GM06990 (cell line): ENCODE measurements at regions not wholly inside any gene's neighbourhood (a gene's known extent, or its start where the extent isn't known, plus 50 kb on each side); places are given as distances from the start of the nearest gene placed in this dataset.

Experiments
- DNase-seq: peaks from one replicate; pipeline ENCODE4 v3.0.0-alpha.2; 2011; ENCODE audit not compliant: insufficient read length; ENCODE audit errors: extremely low read depth
- H3K27me3 ChIP-seq: replicated peaks from 2 replicates; pipeline ENCODE4 v1.6.0; 2011; ENCODE audit warnings: low read length; ENCODE audit not compliant: control insufficient read depth, insufficient read depth
- H3K36me3 ChIP-seq: 2 replicates; pipeline ENCODE4 v1.5.1; 2011; ENCODE audit warnings: low read length; ENCODE audit not compliant: control insufficient read depth, insufficient read depth
- H3K4me3 ChIP-seq: replicated peaks from 2 replicates; pipeline ENCODE4 v1.5.1; 2011; ENCODE audit warnings: low read depth, mild to moderate bottlenecking, control low read depth, low read length
- TF ChIP-seq, protein P1 (sequence below): IDR thresholded peaks from 2 replicates; pipeline ENCODE4 v1.5.1; 2011; ENCODE audit warnings: low read length, control low read depth, mild to moderate bottlenecking, inconsistent platforms; ENCODE audit not compliant: insufficient read depth, poor library complexity, severe bottlenecking

DNA sequence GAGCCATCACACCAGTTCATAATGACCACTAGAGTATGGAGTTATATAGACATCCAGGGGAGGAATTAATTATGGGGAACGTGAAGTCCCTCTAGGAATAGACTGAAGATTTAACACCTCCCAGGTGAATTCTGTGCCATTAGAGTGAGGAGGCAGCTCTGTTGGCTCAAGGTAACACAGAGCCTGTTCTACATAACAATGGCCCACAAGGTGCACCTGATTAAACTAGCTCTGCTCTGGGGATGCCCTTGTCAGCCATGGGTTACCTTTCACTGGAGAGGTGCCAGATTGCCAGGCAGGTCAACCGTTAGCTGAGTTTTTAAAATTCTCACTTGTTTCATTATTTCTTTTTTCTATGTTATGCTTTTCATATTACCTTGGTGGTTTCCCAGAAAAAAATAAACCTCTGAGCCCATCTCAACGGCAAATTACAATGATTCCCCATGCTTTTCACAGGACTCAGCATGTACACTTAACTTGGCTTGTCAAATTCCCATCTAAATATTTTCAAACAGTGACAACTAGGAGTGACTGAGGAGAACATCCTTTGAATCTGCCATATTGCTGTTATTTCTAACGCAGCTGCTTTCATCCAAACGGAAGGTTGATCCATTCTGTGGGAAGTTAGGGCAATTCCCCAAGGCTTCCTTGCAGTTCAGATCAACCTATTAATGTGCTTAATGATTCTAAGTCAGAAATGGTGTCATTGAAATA, 512.9 kb downstream of the MCTP2 start:
- Histone ChIP-seq H3K27me3 (no peaks in the 10 kb centered on the region), H3K36me3 (no peaks in the 10 kb centered on the region), H3K4me3 (no peak overlapping the region)
- no peak for DNase-seq
- TF ChIP-seq, protein P1, sequence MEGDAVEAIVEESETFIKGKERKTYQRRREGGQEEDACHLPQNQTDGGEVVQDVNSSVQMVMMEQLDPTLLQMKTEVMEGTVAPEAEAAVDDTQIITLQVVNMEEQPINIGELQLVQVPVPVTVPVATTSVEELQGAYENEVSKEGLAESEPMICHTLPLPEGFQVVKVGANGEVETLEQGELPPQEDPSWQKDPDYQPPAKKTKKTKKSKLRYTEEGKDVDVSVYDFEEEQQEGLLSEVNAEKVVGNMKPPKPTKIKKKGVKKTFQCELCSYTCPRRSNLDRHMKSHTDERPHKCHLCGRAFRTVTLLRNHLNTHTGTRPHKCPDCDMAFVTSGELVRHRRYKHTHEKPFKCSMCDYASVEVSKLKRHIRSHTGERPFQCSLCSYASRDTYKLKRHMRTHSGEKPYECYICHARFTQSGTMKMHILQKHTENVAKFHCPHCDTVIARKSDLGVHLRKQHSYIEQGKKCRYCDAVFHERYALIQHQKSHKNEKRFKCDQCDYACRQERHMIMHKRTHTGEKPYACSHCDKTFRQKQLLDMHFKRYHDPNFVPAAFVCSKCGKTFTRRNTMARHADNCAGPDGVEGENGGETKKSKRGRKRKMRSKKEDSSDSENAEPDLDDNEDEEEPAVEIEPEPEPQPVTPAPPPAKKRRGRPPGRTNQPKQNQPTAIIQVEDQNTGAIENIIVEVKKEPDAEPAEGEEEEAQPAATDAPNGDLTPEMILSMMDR = no peak

DNA sequence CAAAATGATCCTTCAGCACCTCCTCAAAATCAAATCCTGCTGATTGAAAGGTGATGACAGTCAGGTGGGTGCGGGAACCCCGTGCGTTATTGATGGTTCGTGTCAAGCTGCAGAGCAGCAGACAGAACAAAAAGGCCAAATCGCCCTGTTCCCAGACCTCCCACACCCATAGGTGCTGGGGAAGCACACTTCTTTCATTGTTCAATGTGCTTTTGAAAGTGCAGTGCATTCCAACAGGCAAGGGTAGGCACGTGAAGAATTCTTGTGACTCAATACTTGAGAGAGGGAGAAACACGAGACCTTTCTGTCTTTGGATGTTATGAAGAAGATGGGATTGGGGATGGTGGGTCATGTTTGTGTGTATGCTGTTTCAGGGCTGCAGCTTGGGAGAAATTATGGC, 514.0 kb downstream of the MCTP2 start:
- H3K27me3 ChIP-seq = no peaks in the 10 kb centered on the region
- no peaks in the 10 kb centered on the region for H3K36me3 ChIP-seq
- no peak overlapping the region for H3K4me3 ChIP-seq
- TF ChIP-seq, protein P1 = no peak
- DNase-seq = no peak

DNA sequence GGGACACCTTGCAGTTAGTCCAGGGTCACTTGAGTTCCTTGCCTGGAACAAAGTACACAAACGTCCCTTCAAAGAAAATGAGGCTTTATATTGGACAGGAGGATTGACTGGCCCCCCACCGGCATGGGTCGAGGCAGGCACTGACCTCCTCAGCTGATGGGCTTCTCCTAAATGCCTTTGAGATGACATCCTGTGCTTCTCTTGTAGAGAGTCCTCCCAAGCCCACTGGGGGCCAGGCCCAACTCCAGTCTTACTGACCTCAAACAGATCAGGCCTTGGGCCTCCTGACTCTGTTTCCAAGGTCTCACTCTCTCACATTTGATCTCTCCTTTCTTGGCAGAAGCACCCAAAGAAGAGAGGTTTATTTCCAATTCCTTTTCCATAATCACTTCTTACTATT, 516.1 kb downstream of the MCTP2 start:
- Histone ChIP-seq H3K27me3 (no peaks in the 10 kb centered on the region), H3K36me3 (no peaks in the 10 kb centered on the region), H3K4me3 (no peak overlapping the region)
- DNase-seq = no peak
- TF ChIP-seq, protein P1 = no peak

DNA sequence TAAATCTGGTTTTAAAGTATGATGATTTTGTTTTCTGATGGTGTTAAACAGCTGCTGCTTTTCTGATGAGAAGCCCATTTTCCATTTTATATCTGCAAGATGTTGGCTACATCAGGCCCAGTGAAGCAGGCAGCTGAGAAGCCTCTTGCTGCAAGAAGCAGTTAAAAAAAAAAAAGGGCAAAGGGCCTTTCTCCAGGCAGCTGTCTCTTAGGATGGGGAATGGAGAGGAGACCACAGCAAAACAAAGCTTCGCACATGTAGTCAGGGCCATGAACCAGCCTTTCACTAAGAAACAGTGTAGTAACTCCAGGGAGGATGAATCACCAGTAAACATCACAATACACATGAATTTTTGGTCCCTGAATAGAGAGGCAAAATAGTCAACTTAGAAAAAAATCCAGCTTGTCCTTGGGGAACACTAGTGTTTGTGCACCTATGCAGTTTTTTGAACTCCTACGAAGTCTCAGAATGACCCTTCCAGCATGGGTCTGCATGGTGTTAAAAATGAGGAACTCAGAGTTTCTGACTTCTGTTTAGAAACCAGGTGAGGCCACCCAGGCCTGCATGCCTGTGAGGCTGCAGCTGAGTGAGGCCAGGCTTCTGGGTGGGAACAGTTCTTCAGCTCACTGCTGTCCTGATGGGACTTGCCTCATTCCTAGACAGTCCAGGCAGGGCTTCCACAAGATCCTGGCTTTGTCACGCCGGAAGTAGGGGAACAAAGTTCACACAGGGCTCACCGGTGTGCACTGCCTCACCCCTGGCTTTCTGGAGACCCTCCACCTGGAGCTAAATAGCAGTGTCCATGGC, 518.7 kb downstream of the MCTP2 start:
- Histone ChIP-seq H3K36me3 (no peaks in the 10 kb centered on the region), H3K4me3 (no peak overlapping the region), H3K27me3 (no peaks in the 10 kb centered on the region)
- no peak for DNase-seq
- TF ChIP-seq, protein P1 = no peak

DNA sequence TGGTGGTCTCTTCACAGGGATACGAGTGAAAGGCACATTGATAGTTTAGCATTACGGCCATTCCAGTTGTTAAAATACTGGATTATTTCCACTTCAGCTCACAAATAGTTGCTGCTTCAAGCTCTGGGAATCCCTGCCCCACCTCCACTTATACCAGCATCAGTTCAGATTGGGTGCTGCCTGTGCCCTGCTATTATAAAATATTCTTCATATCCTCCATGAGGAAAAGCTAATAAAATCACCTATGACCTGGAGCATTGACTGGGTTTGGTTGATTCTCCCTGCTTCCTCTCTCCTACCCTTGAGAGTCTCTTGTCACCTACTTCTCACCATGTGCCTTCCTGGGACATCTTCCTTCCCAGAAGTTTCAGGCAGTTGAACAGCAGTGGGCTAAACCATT, 529.0 kb downstream of the MCTP2 start:
- DNase-seq = no peak
- H3K4me3 ChIP-seq = no peak overlapping the region
- TF ChIP-seq, protein P1 = no peak
- H3K36me3 ChIP-seq = no peaks in the 10 kb centered on the region
- no peaks in the 10 kb centered on the region for H3K27me3 ChIP-seq
